K562 (cell line): ENCODE measurements at regions not wholly inside any gene's neighbourhood (a gene's known extent, or its start where the extent isn't known, plus 50 kb on each side); places are given as distances from the start of the nearest gene placed in this dataset.

Source experiments
- ATAC-seq: fragments of 200-7000 bp; cut with Tn5 transposase; 3 replicates; pipeline ENCODE4 v1.9.1; 2020; ENCODE audit warnings: moderate library complexity
- BruUV-seq: library from RNA; stranded (reverse); fragments of 400-500 nt; replicated peaks from 2 replicates; lab custom pipeline; 2021; lab: Mats Ljungman, UMichigan
- CTCF ChIA-PET: fragments of 300-600 bp; formaldehyde crosslinking; extraction: SDS; loops from one replicate; lab custom pipeline; 2021; ENCODE audit warnings: low intra/inter-chr PET ratio; lab: Yijun Ruan, JAX
- POLR2A ChIA-PET: fragments of 300-600, 350-650 bp; sonication (Branson Sonifier 250); formaldehyde crosslinking; extraction: SDS; loops from one replicate; lab custom pipeline; 2021; ENCODE audit warnings: antibody characterized with exemption, inconsistent platforms; lab: Yijun Ruan, JAX
- DNase-seq, 4 experiments: peaks; one replicate each; pipeline versions ENCODE4 v3.0.0 to v3.0.0-alpha.2; 2011 to 2018; ENCODE audit warnings: low spot score in 3 of 4, mixed read lengths in 3 of 4; ENCODE audit errors: extremely low read depth in 1 of 4
- FAIRE-seq: peaks from 2 replicates; lab custom pipeline; 2011; peaks lifted over from hg19 to GRCh38; lab: Jason Lieb, UNC
- H2AFZ ChIP-seq: 2 replicates; pipeline ENCODE4 v1.6.0; 2011; ENCODE audit warnings: low read depth, low read length, control low read depth, inconsistent platforms
- H3K27ac ChIP-seq: fragments of 200-600 bp; 3 replicates; pipeline ENCODE4 v1.8.0; 2011; ENCODE audit warnings: low read depth, mild to moderate bottlenecking, control low read depth, inconsistent platforms, low read length, moderate library complexity, mixed read lengths; ENCODE audit errors: extremely low read depth
- H3K27me3 ChIP-seq, 2 experiments: fragments of 300-600 bp in 1 of 2; 2 replicates in 1 of 2; 3 replicates in 1 of 2; pipeline versions ENCODE4 v1.6.0 to v1.8.0; 2011; ENCODE audit warnings: inconsistent platforms in 2 of 2, low read length in 2 of 2, mild to moderate bottlenecking in 1 of 2, mixed read lengths in 1 of 2, moderate library complexity in 1 of 2; ENCODE audit not compliant: control insufficient read depth in 2 of 2, insufficient read depth in 2 of 2
- H3K36me3 ChIP-seq: fragments of 300-600 bp; 3 replicates; pipeline ENCODE4 v1.8.0; 2011; ENCODE audit warnings: mild to moderate bottlenecking, low read length, inconsistent platforms; ENCODE audit not compliant: control insufficient read depth, insufficient read depth
- H3K4me1 ChIP-seq, 2 experiments: fragments of 200-600 bp in 1 of 2; replicated peaks in 1 of 2; 2 replicates in 1 of 2; 3 replicates in 1 of 2; pipeline versions ENCODE4 v1.5.1 to v1.8.0; 2011; ENCODE audit warnings: inconsistent platforms in 2 of 2, low read length in 2 of 2, mild to moderate bottlenecking in 1 of 2, mixed read lengths in 1 of 2, moderate library complexity in 1 of 2; ENCODE audit not compliant: control insufficient read depth in 2 of 2, insufficient read depth in 2 of 2
- H3K4me2 ChIP-seq: 2 replicates; pipeline ENCODE4 v1.6.1; 2011; ENCODE audit warnings: low read length, control low read depth, inconsistent platforms, mixed read lengths; ENCODE audit not compliant: insufficient read depth
- H3K4me3 ChIP-seq: fragments of 200-600 bp; sonication (generic), shearing (Covaris generic); 2 replicates; pipeline ENCODE4 v1.5.1; 2016; ENCODE audit warnings: control low read depth, inconsistent platforms
- H3K79me2 ChIP-seq: fragments of 200-600 bp; 3 replicates; pipeline ENCODE4 v1.8.0; 2011; ENCODE audit warnings: low read length, inconsistent platforms; ENCODE audit not compliant: control insufficient read depth, insufficient read depth
- H3K9ac ChIP-seq, 2 experiments: 2 replicates each; pipeline versions ENCODE4 v1.6.0 to v1.6.1; 2011; ENCODE audit warnings: low read depth in 2 of 2, low read length in 2 of 2, control low read depth in 1 of 2, inconsistent platforms in 1 of 2, mild to moderate bottlenecking in 1 of 2, mixed read lengths in 1 of 2; ENCODE audit not compliant: insufficient read depth in 1 of 2
- H3K9me1 ChIP-seq: one replicate; pipeline ENCODE4 v1.6.0; 2011; ENCODE audit warnings: inconsistent platforms, mild to moderate bottlenecking, low read length, moderate library complexity; ENCODE audit not compliant: control insufficient read depth, insufficient read depth
- H3K9me3 ChIP-seq: replicated peaks from 2 replicates; pipeline ENCODE4 v1.5.1; 2011; ENCODE audit warnings: low read depth, low read length, inconsistent platforms; ENCODE audit not compliant: control insufficient read depth, insufficient read depth
- H4K20me1 ChIP-seq: replicated peaks from 2 replicates; pipeline ENCODE4 v1.6.1; 2011; ENCODE audit warnings: low read length, inconsistent platforms, mixed read lengths; ENCODE audit not compliant: control insufficient read depth, insufficient read depth
- FOXA1 ChIP-seq: fragments of 450-650 bp; IDR thresholded peaks from 2 replicates; pipeline ENCODE4 v1.6.1; 2016; ENCODE audit warnings: mild to moderate bottlenecking, borderline replicate concordance
- HMBOX1 ChIP-seq: sonication (generic); IDR thresholded peaks from 2 replicates; pipeline ENCODE4 v1.6.1; 2016
- JUN ChIP-seq, 2 experiments: sonication (generic) in 1 of 2; formaldehyde crosslinking in 1 of 2; IDR thresholded peaks; 2 replicates each; pipeline versions ENCODE4 v1.6.1 to v1.8.0; 2012 to 2022; ENCODE audit warnings: borderline replicate concordance in 2 of 2, mild to moderate bottlenecking in 2 of 2, improper control_type of control experiment in 1 of 2, low read depth in 1 of 2, low read length in 1 of 2, missing genetic modification reagents in 1 of 2
- NBN ChIP-seq: fragments of 450-650 bp; IDR thresholded peaks from 2 replicates; pipeline ENCODE4 v1.6.1; 2016; ENCODE audit warnings: low read depth, mild to moderate bottlenecking
- RFX7 ChIP-seq: fragments of 250-450 bp; sonication (Bioruptor Pico); IDR thresholded peaks from 2 replicates; pipeline ENCODE4 v1.5.1; 2021; ENCODE audit warnings: mild to moderate bottlenecking
- SIX5 ChIP-seq, 2 experiments: IDR thresholded peaks; 2 replicates each; pipeline ENCODE4 v1.6.1; 2011; ENCODE audit warnings: low read length in 2 of 2, borderline replicate concordance in 1 of 2, low read depth in 1 of 2, mild to moderate bottlenecking in 1 of 2, moderate library complexity in 1 of 2; ENCODE audit not compliant: insufficient read depth in 1 of 2
- SMC3 ChIP-seq: conservative IDR thresholded peaks from 2 replicates; pipeline ENCODE4 v1.6.1; 2011; ENCODE audit warnings: low read depth, low read length, improper control_type of control experiment; ENCODE audit not compliant: insufficient read depth
- TAF15 ChIP-seq: fragments of 200-400 bp; formaldehyde crosslinking; IDR thresholded peaks from 2 replicates; pipeline ENCODE4 v1.6.1; 2017; ENCODE audit warnings: mild to moderate bottlenecking, low read depth, low read length, moderate library complexity
- ZBTB17 ChIP-seq: fragments of 450-650 bp; formaldehyde crosslinking; IDR thresholded peaks from 2 replicates; pipeline ENCODE4 v1.4.0; 2020; ENCODE audit warnings: mild to moderate bottlenecking
- ZNF197 ChIP-seq: fragments of 200-800 bp; sonication (Bioruptor generic); IDR thresholded peaks from 2 replicates; pipeline ENCODE4 v1.6.1; 2016; ENCODE audit warnings: low read depth, missing genetic modification characterization, missing compliant biosample characterization
- ZNF407 ChIP-seq: fragments of 450-650 bp; IDR thresholded peaks from 2 replicates; pipeline ENCODE4 v1.6.1; 2016; ENCODE audit warnings: low read depth
- ZNF551 ChIP-seq: fragments of 250-450 bp; sonication (Bioruptor Pico); IDR thresholded peaks from 2 replicates; pipeline ENCODE4 v1.5.0; 2021; ENCODE audit warnings: mild to moderate bottlenecking, moderate library complexity
- ZNF655 ChIP-seq: fragments of 250-450 bp; sonication (Bioruptor Pico); IDR thresholded peaks from 2 replicates; pipeline ENCODE4 v1.5.0; 2021
- WGBS: fragments of 100-300 bp; shearing (Covaris generic); methylation state at CpG from one replicate; pipeline ENCODE4 v1.1.6; 2016; ENCODE audit warnings: low coverage, mixed read lengths; ENCODE audit not compliant: insufficient coverage; ENCODE audit errors: missing lambda C conversion rate; 5-methylcytosine and 5-hydroxymethylcytosine counted together
- in situ Hi-C: fragments of 300-500 bp; cut with MboI; formaldehyde crosslinking; loops from 4 replicates; pipeline ENCODE4 v1.15.0; 2018; ENCODE audit warnings: inconsistent platforms, mixed read lengths
- intact Hi-C: fragments of 100-400 bp; cut with micrococcal nuclease; formaldehyde crosslinking; loops from 2 replicates; pipeline ENCODE4 v1.14.2; 2022

- Histone ChIP-seq H3K4me3 (no peak overlapping the region), H3K4me1 (no peaks in the 10 kb centered on the region), H4K20me1 (no peaks in the 10 kb centered on the region), H3K27me3 (no peaks in the 10 kb centered on the region), H2AFZ (no peak overlapping the region), H3K9me3 (no peaks in the 10 kb centered on the region), H3K79me2 (no peaks in the 10 kb centered on the region), H3K9me1 (no peaks in the 10 kb centered on the region), H3K27ac (no peak overlapping the region), H3K36me3 (no peaks in the 10 kb centered on the region), H3K4me2 (no peak overlapping the region), H3K9ac (no peak overlapping the region)
- POLR2A ChIA-PET: no interaction called here
- in situ Hi-C loops: no loop called here
- 0% methylated on average over 2 of the region's 3 CpGs for WGBS
- DNase-seq: no peak
- no peak for ATAC-seq
- FAIRE-seq: no peak
- CTCF ChIA-PET: no interaction called here
- TF ChIP-seq SIX5 (IDR thresholded peaks at IDR 0.05; ENCODE audit: borderline replicate concordance in 1 of 2, insufficient read depth in 1 of 2, low read depth in 1 of 2, low read length in 2 of 2) (no peak), ZNF551 (no peak), FOXA1 (no peak), HMBOX1 (no peak), RFX7 (no peak), NBN (no peak), JUN (IDR thresholded peaks at IDR 0.05; ENCODE audit: borderline replicate concordance, low read depth, low read length) (no peak), JUN (CRISPR knock-in tag; IDR thresholded peaks at IDR 0.05; ENCODE audit: borderline replicate concordance) (no peak), ZNF407 (no peak), TAF15 (no peak), SMC3 (no peak), ZNF197 (CRISPR knock-in tag) (no peak), ZNF655 (no peak), ZBTB17 (CRISPR knock-in tag) (no peak)
- intact Hi-C loops: no loop called here
- no TSS peak for BruUV-seq
Measured at GRCh38 chr10:126734015-126734414, 63.5 kb upstream of the C10orf90 start.
